HL-60 (cell line): ENCODE measurements at regions not wholly inside any gene's neighbourhood (a gene's known extent, or its start where the extent isn't known, plus 50 kb on each side); places are given as distances from the start of the nearest gene placed in this dataset.

Source experiments
- DNase-seq, 2 experiments: peaks; one replicate each; pipeline ENCODE4 v3.0.0-alpha.2; 2010 to 2020; ENCODE audit warnings: low read depth in 1 of 2, low spot score in 1 of 2
- H3K27ac ChIP-seq: fragments of 250-450 bp; sonication (Bioruptor Pico); replicated peaks from 2 replicates; pipeline ENCODE4 v1.5.1; 2020; ENCODE audit warnings: mild to moderate bottlenecking, moderate library complexity
- H3K27me3 ChIP-seq: fragments of 250-450 bp; sonication (Bioruptor Pico); 2 replicates; pipeline ENCODE4 v1.5.1; 2021; ENCODE audit warnings: mild to moderate bottlenecking, moderate library complexity; ENCODE audit not compliant: insufficient read depth, poor library complexity, severe bottlenecking
- H3K4me3 ChIP-seq: replicated peaks from 2 replicates; pipeline ENCODE4 v1.5.1; 2011; ENCODE audit warnings: mild to moderate bottlenecking, control low read depth, low read length; ENCODE audit not compliant: insufficient read depth
- GABPA ChIP-seq: IDR thresholded peaks from 2 replicates; pipeline ENCODE4 v1.6.1; 2012; ENCODE audit warnings: low read depth
- POLR2AphosphoS5 ChIP-seq: IDR thresholded peaks from 2 replicates; pipeline ENCODE4 v1.6.1; 2012; ENCODE audit warnings: low read depth
- SPI1 ChIP-seq: IDR thresholded peaks from 2 replicates; pipeline ENCODE4 v1.6.1; 2012; ENCODE audit warnings: low read depth, mild to moderate bottlenecking, borderline replicate concordance
- TF ChIP-seq, protein P1 (sequence below): IDR thresholded peaks from one replicate; pipeline ENCODE4 v1.5.1; 2011; ENCODE audit warnings: low read length, control low read depth, inconsistent platforms; ENCODE audit not compliant: insufficient read depth
- TF ChIP-seq, protein P2 (sequence below): IDR thresholded peaks from 2 replicates; pipeline ENCODE4 v1.6.1; 2012; ENCODE audit warnings: low read depth; ENCODE audit not compliant: insufficient replicate concordance

GRCh38 chr20:24102290-24102689, 113.7 kb upstream of the GGTLC1 start:
- H3K27me3 ChIP-seq, result no peaks in the 10 kb centered on the region
- TF ChIP-seq GABPA, result no peak
- TF ChIP-seq, protein P1, sequence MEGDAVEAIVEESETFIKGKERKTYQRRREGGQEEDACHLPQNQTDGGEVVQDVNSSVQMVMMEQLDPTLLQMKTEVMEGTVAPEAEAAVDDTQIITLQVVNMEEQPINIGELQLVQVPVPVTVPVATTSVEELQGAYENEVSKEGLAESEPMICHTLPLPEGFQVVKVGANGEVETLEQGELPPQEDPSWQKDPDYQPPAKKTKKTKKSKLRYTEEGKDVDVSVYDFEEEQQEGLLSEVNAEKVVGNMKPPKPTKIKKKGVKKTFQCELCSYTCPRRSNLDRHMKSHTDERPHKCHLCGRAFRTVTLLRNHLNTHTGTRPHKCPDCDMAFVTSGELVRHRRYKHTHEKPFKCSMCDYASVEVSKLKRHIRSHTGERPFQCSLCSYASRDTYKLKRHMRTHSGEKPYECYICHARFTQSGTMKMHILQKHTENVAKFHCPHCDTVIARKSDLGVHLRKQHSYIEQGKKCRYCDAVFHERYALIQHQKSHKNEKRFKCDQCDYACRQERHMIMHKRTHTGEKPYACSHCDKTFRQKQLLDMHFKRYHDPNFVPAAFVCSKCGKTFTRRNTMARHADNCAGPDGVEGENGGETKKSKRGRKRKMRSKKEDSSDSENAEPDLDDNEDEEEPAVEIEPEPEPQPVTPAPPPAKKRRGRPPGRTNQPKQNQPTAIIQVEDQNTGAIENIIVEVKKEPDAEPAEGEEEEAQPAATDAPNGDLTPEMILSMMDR, result peak; percentile 69
- TF ChIP-seq POLR2AphosphoS5, result no peak
- peak; percentile 27; the same call in 1 of the 2 replicates for TF ChIP-seq SPI1
- peak overlapping the region; percentile 36; the same call in 1 of the 2 replicates for H3K27ac ChIP-seq
- no peak overlapping the region for H3K4me3 ChIP-seq
- DNase-seq, result peak; percentile 43 to 82

DNA sequence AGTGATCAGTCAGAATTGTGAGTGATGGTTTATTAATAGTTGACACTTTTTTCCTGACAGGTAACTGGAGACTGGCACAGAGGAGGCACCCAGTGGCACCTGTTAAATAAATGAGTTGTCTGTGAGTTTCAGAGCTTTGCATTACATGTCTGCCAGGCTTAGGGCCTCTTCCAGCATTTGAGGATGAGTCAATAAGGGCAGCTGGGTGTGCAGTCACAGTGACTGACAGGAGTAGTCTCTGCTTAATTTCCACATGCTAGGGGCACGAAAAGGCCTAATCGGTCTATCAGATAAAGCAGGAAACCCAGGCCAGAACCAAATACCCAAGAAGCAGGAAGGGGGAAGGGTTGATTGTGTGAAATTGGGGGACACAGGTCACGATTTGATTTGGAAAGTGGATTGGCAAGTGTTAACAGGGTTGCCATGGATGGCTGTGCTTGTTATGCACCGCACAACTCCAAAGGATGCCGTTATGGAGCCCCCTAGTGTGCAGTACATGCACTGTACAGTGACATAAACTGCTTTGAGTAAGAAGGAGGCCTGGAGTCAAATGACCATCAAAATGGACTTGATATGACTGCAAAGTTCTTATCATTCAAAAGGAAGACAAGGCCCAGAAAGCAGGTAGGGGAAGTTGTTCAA, 111.9 kb upstream of the GGTLC1 start:
- peak; percentile 20 to 61 for DNase-seq
- Histone ChIP-seq H3K27ac (no peak overlapping the region), H3K4me3 (no peak overlapping the region), H3K27me3 (no peaks in the 10 kb centered on the region)
- TF ChIP-seq POLR2AphosphoS5, result no peak
- TF ChIP-seq, protein P2, sequence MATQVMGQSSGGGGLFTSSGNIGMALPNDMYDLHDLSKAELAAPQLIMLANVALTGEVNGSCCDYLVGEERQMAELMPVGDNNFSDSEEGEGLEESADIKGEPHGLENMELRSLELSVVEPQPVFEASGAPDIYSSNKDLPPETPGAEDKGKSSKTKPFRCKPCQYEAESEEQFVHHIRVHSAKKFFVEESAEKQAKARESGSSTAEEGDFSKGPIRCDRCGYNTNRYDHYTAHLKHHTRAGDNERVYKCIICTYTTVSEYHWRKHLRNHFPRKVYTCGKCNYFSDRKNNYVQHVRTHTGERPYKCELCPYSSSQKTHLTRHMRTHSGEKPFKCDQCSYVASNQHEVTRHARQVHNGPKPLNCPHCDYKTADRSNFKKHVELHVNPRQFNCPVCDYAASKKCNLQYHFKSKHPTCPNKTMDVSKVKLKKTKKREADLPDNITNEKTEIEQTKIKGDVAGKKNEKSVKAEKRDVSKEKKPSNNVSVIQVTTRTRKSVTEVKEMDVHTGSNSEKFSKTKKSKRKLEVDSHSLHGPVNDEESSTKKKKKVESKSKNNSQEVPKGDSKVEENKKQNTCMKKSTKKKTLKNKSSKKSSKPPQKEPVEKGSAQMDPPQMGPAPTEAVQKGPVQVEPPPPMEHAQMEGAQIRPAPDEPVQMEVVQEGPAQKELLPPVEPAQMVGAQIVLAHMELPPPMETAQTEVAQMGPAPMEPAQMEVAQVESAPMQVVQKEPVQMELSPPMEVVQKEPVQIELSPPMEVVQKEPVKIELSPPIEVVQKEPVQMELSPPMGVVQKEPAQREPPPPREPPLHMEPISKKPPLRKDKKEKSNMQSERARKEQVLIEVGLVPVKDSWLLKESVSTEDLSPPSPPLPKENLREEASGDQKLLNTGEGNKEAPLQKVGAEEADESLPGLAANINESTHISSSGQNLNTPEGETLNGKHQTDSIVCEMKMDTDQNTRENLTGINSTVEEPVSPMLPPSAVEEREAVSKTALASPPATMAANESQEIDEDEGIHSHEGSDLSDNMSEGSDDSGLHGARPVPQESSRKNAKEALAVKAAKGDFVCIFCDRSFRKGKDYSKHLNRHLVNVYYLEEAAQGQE, result no peak
- TF ChIP-seq, protein P1, result peak; percentile 73
- TF ChIP-seq GABPA, result no peak

GRCh38 chr20:24098886-24099285, 110.3 kb upstream of the GGTLC1 start:
- no peak for DNase-seq
- H3K27me3 ChIP-seq, result no peaks in the 10 kb centered on the region
- H3K27ac ChIP-seq, result no peak overlapping the region
- H3K4me3 ChIP-seq, result no peak overlapping the region
- TF ChIP-seq, protein P1, result no peak
- TF ChIP-seq, protein P2, result no peak
- TF ChIP-seq SPI1 (no peak), GABPA (no peak), POLR2AphosphoS5 (no peak)
